ENCODE measurements at regions not wholly inside any gene's neighbourhood (a gene's known extent, or its start where the extent isn't known, plus 50 kb on each side); places are given as distances from the start of the nearest gene placed in this dataset.
A peak's percentile ranks its signal among the peaks of the same experiment; 100 is the strongest.

DNA sequence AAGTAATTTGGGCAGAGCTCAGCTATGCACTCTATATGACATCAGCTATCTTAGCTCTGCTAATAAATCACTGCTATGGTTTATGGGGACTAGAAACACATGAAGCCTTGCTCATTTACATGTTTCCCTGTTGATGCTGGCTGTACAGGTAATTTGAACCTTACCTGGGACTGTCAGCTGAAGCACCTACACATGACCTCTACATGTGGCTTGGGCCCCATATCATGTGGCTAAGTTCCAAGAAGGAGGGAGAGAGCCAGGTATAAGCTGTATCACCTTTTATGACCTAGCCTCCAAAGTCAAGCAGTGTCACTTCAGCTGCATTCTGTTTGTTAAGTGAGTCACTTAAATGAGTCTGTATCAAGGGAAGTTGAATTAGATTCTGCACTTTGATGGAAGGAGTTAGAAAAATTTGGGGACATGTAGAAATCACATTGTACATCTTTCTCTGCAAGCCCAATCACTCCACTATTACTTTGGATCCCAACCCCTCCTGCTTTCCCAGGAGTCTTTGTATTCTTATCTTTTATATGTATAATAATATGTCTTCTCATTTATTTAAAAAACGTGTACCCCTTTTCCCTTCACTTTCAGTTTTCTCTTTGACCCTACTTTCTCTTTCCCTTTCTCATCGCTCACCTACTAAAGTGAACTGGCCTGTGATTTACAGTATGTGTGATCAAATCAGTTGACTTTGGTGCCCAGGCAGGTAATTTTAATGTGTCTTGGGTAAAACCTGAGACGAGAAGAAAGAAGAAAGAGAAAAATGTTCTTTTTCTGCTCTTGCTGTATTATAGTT lies 53.4 kb upstream of the PRKACB start:
- no peak for DNase-seq

DNA sequence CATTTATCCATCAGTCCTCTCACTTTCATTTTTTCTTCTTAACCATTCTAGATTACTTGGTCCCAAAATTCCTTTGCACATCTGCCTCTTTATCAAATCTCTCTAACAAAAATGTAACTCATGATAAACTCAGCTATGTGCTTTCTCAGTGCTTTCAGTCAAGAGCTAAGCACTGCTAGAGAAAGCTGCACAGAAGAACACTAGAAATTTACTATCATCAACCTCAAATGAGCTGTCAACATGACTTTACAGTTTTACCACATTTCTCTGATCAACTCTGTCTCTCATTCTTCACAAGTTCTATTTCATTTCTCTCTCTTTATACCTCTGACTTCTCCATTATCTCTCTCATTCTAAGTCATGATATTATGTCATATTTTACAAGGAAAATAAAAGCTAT lies 54.2 kb upstream of the PRKACB start:
- DNase-seq: no peak

DNA sequence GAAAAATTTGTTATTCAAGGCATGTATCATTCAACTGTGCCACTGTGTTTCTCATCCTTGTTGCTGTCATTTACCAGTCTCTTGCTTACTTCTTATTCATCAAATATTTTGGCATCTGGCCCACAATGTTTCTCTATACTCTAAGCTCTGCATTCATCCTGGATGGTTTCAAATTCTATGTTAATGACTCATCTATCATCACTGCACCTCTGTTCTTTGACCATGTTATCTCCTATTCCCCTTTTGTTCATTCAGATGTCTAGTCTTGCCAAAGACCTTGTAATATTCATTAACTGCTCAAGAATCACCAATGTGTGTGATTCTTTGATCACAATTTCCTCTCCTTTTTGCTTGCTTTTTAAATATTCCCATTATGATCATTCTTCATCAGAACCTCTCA lies 54.6 kb upstream of the PRKACB start:
- no peak for DNase-seq

DNA sequence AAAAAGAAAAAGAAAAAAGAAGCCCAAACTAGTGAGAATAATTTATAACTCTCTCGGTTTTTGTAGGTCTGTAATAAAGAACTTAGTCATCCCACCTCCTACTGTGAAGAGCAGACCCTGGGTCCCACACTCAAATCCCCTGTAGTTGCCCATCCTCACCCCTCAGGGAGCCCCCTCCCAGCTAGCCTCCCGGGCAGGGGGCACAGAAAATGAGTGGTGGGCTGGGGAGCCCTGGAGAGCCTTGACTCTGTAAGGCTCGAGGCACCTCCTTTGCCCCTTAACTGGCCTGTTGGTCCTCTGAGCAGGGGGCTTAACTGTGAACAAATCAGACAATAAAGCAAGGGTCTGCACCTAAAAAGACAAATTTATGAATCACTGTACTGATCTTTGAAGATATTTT lies 57.5 kb upstream of the PRKACB start:
- no peak for DNase-seq

DNA sequence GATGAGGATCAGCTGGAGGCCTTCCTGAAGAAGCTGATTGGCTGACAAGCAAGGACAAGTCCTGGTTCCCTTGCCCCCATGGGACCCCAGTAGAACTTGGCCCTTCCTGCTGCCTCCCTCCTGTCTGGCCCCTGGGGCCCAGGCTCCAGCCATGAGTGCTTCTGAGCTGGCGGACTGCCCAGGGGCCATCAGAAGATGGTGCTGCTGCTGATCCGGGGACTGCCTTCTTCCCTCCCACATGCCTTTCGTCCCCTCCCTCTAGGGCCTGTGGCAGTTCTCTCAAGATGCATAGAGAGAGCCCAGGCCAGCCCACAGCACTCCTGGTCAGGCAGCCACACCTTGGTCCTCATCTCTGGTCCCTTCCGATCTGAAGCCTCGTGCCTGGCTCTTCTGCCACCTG lies 57.9 kb upstream of the PRKACB start:
- DNase-seq: no peak

DNA sequence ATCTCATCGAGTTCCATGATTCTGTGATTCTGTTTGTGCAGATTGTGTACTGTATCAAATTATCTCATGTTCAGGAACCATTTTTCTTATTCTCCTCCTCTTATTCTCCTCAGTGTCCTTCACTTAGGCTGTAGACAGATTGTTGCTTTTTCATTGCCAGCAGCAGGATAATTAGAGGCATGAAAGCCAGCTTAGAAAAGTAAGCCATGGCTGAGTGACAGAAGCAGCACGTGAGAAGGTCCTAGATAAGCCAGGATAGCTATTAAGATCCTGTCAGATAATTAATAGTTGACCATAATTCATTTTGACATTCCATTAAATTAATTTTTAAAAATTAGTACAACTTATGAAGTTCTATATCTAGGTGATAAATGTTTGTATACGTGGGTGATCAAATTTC lies 60.8 kb upstream of the PRKACB start:
- no peak for DNase-seq

DNA sequence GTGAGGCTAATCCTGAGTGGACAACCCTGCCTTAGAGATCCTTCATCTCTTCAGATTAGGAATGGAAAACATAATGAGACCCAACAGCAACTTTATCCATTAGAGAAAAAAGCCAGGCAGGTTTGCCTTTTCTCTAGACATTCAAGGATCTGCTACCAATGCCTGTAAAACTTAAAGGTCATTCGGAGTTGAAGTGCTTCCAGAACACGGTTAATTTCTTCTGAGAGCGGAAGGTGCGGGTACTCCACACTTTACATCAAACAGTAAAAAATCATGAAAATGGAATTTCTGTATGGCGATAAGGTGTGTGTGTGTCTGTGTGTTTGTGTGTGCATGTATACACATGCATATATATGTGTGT lies 65.2 kb upstream of the PRKACB start:
- DNase-seq: no peak

DNA sequence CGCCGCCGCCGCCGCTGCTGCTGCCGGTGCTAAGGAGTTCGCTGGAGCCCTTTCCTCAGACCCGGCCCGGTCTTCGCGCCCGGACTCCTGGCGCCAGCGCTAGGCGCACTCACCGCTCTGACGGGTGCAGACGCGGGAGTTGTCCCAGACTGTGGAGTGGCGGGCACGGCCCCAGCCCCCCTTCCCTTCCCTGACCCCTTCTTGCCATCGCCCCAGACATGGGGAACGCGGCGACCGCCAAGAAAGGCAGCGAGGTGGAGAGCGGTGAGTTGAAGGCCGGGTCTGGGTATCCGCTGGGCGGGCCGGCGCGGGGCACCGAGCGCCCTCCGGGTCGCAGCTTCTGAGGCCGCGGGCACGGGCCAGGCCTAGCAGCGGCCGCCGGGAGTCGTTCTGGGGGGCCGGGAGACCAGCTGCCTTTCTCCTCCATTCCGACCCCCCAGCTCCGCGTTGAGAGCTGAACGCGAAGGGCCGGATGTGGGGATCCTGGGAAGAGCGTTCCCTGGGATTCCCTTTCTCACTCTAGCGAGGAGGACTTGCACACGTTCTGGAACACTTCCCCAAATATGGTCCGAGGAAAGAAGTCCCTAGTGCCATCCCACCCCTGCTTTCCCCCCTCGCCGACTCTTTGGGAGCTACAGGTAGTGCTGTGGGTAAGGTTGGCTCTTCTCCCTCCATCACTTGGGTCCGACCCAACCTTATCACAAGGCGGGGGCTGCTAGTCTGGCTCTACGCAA lies 65.8 kb upstream of the PRKACB start:
- DNase-seq: no peak

DNA sequence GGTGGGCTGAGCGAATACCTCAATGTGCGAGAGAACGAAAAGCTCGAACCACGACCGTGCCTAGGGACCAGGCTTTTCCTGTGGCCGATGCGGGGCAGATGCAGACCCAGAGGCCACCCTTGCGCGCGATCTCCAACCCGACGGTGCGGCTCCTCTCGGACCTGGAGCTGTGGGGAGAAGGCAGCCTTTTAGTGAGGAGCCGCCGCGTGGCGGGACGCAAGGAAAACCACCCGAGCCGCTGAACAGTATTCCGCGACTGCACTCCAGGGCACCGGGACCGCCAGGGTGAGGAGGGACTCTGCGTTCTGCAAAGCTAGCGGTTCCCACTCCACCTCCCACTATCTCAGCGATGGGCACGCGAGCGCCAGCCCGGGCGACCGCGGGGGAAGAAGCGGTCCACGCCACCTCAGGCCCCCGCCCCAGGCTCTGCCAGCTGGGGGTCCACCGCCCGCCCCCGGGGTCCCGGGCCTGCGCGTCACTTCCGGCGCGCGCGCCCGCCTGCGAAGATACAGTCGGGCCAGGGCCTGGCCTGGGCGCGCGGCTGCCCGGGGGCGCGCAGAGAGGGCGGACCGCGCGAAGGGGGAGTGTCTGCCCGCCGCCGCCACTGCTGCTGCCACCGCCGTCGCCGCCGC lies 66.5 kb upstream of the PRKACB start:
- peak; percentile 59 for DNase-seq

DNA sequence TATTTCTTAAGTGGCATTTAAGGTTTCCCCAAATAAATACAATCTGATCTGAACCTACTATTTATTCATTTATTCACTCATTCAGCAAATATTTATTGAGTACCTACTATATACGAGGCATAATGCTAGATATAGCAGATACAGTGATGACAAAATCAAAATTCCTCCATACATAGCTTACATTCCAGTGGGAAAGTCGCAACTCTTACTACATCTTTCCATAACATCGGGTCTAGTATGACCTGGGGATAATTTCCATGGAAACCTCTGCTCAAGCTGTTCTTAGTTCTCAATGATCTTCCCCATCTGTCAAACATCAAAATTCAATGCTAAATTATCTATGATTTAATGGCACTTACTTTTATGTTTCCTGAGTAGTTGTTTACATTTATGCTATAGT lies 70.8 kb upstream of the PRKACB start:
- DNase-seq: no peak

DNA sequence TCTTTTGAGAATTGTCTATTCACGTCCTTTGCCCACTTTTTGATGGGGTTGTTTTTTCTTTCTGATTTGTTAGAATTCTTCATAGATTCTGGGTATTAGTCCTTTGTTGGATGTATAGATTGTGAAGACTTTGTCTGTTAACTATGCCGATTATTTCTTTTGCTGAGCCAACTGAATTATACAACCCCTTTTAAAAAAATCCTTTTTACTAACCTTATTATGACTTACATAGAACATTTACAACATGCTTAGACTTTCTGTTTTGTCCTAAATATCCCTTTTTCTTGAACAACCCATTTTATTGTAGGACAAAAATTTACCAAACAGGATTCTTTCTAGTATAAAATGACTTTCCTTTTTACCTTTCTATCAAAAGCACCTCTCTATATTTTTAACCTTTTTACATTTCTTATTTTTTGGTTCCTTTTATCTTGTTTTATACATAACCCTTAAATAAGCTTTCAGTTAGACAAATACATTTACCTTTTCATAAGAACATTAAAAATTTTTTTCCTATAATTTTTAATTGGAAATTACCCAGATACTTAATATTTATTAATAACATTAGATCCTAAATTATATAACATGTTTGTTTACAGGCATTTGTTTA lies 70.4 kb upstream of the TTLL7 start:
- no peak for DNase-seq

DNA sequence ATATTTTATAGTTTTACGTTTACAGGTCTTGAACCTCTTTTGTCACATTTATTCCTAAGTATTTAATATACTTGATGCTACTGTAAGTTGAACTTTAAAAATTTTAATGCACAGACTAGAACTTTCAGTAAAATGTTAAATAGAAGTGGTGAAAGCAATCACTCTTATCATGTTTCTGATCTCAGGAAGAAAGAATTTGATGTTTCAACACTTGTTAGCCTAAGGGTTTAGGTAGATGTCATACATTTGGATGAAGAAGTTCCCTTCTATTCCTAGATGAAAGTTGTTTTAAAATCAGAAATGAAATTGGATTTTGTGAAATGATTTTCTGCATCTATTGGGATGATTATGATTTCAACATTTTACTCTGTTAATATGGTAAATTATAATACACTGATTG lies 63.6 kb upstream of the TTLL7 start:
- no peak for DNase-seq

DNA sequence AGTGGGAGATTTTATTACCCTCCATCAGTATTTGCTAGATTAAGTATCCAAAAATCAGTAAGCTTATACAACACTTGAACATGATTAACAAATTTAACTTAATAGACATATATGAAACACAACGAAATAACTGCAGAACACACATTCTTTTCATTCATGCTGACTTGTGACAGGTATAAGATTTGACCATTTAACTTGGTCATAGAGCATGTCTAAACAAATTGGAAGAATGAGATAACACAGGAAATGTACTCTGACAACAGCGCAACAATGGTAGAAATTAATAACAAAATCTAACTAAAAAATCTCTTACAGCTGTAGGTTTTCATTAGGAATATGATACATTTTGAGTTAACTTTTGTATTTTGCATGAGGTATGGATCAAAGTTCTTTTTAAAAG lies 62.4 kb upstream of the TTLL7 start:
- DNase-seq: no peak

DNA sequence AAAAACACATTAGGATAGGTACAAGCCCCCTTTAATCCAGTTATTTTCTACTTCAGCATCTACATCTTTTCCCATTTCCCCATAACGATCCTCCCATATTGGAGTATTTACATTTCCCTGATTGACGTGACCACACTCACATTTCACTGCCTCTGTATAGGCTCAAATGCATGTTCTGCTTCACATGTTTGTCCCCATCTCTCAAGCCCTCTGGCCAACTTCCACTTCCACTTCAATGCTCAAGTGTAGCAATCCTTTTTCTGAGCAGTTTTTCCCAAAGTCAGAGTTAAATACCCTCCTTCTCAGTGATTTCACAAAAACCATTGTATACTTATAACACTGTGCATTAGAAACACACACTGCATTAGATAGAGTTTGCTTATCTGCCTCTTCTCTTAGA lies 61.8 kb upstream of the TTLL7 start:
- no peak for DNase-seq

DNA sequence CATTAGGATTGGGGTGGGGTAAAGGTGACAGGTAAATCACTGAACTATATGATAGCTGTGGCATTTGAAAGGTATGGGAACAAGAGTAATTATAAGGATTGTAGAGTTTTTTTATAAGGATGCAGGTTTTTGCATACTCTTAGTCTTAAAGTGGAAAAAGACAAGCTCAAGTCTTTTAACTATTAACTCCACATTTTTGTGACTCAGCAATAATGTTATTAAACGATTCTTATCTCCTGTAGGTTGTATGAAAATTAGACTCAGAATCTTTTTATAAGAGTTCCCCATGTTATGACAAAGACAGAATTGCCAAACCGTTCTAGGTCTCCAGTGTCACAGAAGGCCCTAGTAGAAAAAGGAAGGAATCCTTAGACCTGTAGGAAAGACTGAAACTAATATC lies 49.9 kb upstream of the TTLL7 start:
- DNase-seq: no peak
